CD14-positive monocyte (primary cell): ENCODE measurements at regions not wholly inside any gene's neighbourhood (a gene's known extent, or its start where the extent isn't known, plus 50 kb on each side); places are given as distances from the start of the nearest gene placed in this dataset.

Experiments used
- DNase-seq, 3 donors: peaks; one replicate each; pipeline ENCODE4 v3.0.0-alpha.2; 2011 to 2022
- H2AFZ ChIP-seq: 2 replicates; pipeline ENCODE4 v1.6.0; 2012; ENCODE audit warnings: mild to moderate bottlenecking, low read depth, low read length, inconsistent platforms; ENCODE audit not compliant: insufficient read depth, poor library complexity, severe bottlenecking
- H3K27ac ChIP-seq, 2 donors: 1 replicate in 1 of 2; 2 replicates in 1 of 2; pipeline ENCODE4 v1.5.1; 2012 to 2013; ENCODE audit warnings: low read length in 2 of 2, control low read depth in 1 of 2, inconsistent platforms in 1 of 2, low read depth in 1 of 2, mild to moderate bottlenecking in 1 of 2
- H3K27me3 ChIP-seq, 2 donors: one replicate each; pipeline versions ENCODE4 v1.6.0 to v1.6.1; 2011 to 2013; ENCODE audit warnings: low read length in 2 of 2; ENCODE audit not compliant: control insufficient read depth in 2 of 2, insufficient read depth in 2 of 2
- H3K36me3 ChIP-seq, 2 donors: replicated peaks in 1 of 2; 1 replicate in 1 of 2; 2 replicates in 1 of 2; pipeline versions ENCODE4 v1.5.1 to v1.6.1; 2012 to 2013; ENCODE audit warnings: low read length in 2 of 2, control low read depth in 1 of 2, inconsistent platforms in 1 of 2, mild to moderate bottlenecking in 1 of 2; ENCODE audit not compliant: insufficient read depth in 2 of 2, control insufficient read depth in 1 of 2
- H3K4me1 ChIP-seq, 2 donors: 1 replicate in 1 of 2; 2 replicates in 1 of 2; pipeline versions ENCODE4 v1.5.1 to v1.6.1; 2012 to 2013; ENCODE audit warnings: low read length in 2 of 2, control low read depth in 1 of 2, inconsistent platforms in 1 of 2, mild to moderate bottlenecking in 1 of 2, moderate library complexity in 1 of 2; ENCODE audit not compliant: insufficient read depth in 2 of 2, control insufficient read depth in 1 of 2
- H3K4me2 ChIP-seq: replicated peaks from 2 replicates; pipeline ENCODE3; 2012; ENCODE audit warnings: low read length, moderate library complexity, mild to moderate bottlenecking; ENCODE audit not compliant: poor library complexity, severe bottlenecking; ENCODE audit errors: extremely low read depth
- H3K4me3 ChIP-seq, 3 experiments: fragments of 200-600 bp in 1 of 3; sonication (generic) in 1 of 3; replicated peaks in 1 of 3; 1 replicate in 2 of 3; 2 replicates in 1 of 3; pipeline ENCODE4 v1.5.1; 2011 to 2013; ENCODE audit warnings: low read length in 3 of 3, mild to moderate bottlenecking in 3 of 3, control low read depth in 2 of 3, low read depth in 2 of 3, inconsistent platforms in 1 of 3, moderate library complexity in 1 of 3
- H3K79me2 ChIP-seq: 2 replicates; pipeline ENCODE4 v1.6.0; 2012; ENCODE audit warnings: mild to moderate bottlenecking, control low read depth, inconsistent platforms, low read length, moderate library complexity; ENCODE audit not compliant: insufficient read depth
- H3K9ac ChIP-seq: 2 replicates; pipeline ENCODE4 v1.6.0; 2017; ENCODE audit warnings: low read length, mild to moderate bottlenecking; ENCODE audit not compliant: insufficient read depth, poor library complexity, severe bottlenecking
- H3K9me3 ChIP-seq, 2 donors: replicated peaks in 1 of 2; 1 replicate in 1 of 2; 2 replicates in 1 of 2; pipeline versions ENCODE4 v1.5.1 to v1.6.1; 2012 to 2013; ENCODE audit warnings: low read length in 2 of 2, control low read depth in 1 of 2; ENCODE audit not compliant: control insufficient read depth in 1 of 2, insufficient read depth in 1 of 2
- H4K20me1 ChIP-seq: 2 replicates; pipeline ENCODE4 v1.6.0; 2012; ENCODE audit warnings: mild to moderate bottlenecking, low read length, control low read depth, moderate library complexity; ENCODE audit not compliant: insufficient read depth
- H3K27ac Mint-ChIP-seq, 7 donors: one replicate each; pipeline ENCODE4 v1.8.0; 2020; ENCODE audit warnings: mild to moderate bottlenecking in 7 of 7, mixed read lengths in 7 of 7, moderate library complexity in 6 of 7, inconsistent platforms in 2 of 7
- H3K27me3 Mint-ChIP-seq, 3 donors: one replicate each; pipeline ENCODE4 v1.8.0; 2021 to 2022; ENCODE audit warnings: low read depth in 3 of 3, mild to moderate bottlenecking in 3 of 3, mixed read lengths in 3 of 3, moderate library complexity in 3 of 3, inconsistent platforms in 1 of 3
- H3K36me3 Mint-ChIP-seq, 2 donors: one replicate each; pipeline ENCODE4 v1.8.0; 2020; ENCODE audit warnings: mixed read lengths in 2 of 2, inconsistent platforms in 1 of 2, mild to moderate bottlenecking in 1 of 2
- H3K4me1 Mint-ChIP-seq: one replicate; pipeline ENCODE4 v1.8.0; 2020; ENCODE audit warnings: mild to moderate bottlenecking, mixed read lengths
- H3K4me3 Mint-ChIP-seq, 2 donors: one replicate each; pipeline ENCODE4 v1.8.0; 2020; ENCODE audit warnings: mild to moderate bottlenecking in 2 of 2, mixed read lengths in 2 of 2, moderate library complexity in 1 of 2
- H3K9me3 Mint-ChIP-seq, 7 donors: one replicate each; pipeline ENCODE4 v1.8.0; 2020 to 2022; ENCODE audit warnings: mixed read lengths in 7 of 7, mild to moderate bottlenecking in 6 of 7, moderate library complexity in 6 of 7, inconsistent platforms in 2 of 7
- WGBS: methylation state at CpG from one replicate; pipeline ENCODE4 v1.1.5; 2013; ENCODE audit warnings: missing lambda C conversion rate; ENCODE audit not compliant: insufficient coverage; 5-methylcytosine and 5-hydroxymethylcytosine counted together
- intact Hi-C, 2 donors: fragments of 100-400 bp; cut with micrococcal nuclease; formaldehyde crosslinking; loops; one replicate each; pipeline versions ENCODE4 v1.15.0 to v1.15.1; 2023
- TF ChIP-seq, protein P1 (sequence below): fragments of 200-600 bp; IDR thresholded peaks from one replicate; pipeline ENCODE4 v1.8.0; 2022; ENCODE audit warnings: antibody characterized with exemption, mild to moderate bottlenecking

GRCh38 chr2:191488135-191488534, 189.8 kb upstream of the NABP1 start:
- Mint-ChIP-seq H3K36me3 (no peaks in the 10 kb centered on the region), H3K27ac (peak overlapping the region in 1 of 7 donors; percentile 26), H3K4me1 (no peaks in the 10 kb centered on the region), H3K4me3 (no peak overlapping the region), H3K27me3 (peaks cover 0 to 4% (median 0%) of the 10 kb centered on the region in 3 donors), H3K9me3 (peaks cover 4 to 15% (median 8%) of the 10 kb centered on the region in 7 donors)
- H3K4me1 ChIP-seq: no peaks in the 10 kb centered on the region
- intact Hi-C loops: no loop called here
- no peaks in the 10 kb centered on the region for H3K9me3 ChIP-seq
- H3K4me2 ChIP-seq: no peak overlapping the region
- H3K27me3 ChIP-seq: no peaks in the 10 kb centered on the region
- DNase-seq: no peak
- 65% methylated on average over 5 of the region's 7 CpGs for WGBS
- no peaks in the 10 kb centered on the region for H4K20me1 ChIP-seq
- H2AFZ ChIP-seq: no peak overlapping the region
- no peaks in the 10 kb centered on the region for H3K79me2 ChIP-seq
- TF ChIP-seq, protein P1, sequence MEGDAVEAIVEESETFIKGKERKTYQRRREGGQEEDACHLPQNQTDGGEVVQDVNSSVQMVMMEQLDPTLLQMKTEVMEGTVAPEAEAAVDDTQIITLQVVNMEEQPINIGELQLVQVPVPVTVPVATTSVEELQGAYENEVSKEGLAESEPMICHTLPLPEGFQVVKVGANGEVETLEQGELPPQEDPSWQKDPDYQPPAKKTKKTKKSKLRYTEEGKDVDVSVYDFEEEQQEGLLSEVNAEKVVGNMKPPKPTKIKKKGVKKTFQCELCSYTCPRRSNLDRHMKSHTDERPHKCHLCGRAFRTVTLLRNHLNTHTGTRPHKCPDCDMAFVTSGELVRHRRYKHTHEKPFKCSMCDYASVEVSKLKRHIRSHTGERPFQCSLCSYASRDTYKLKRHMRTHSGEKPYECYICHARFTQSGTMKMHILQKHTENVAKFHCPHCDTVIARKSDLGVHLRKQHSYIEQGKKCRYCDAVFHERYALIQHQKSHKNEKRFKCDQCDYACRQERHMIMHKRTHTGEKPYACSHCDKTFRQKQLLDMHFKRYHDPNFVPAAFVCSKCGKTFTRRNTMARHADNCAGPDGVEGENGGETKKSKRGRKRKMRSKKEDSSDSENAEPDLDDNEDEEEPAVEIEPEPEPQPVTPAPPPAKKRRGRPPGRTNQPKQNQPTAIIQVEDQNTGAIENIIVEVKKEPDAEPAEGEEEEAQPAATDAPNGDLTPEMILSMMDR: no peak
- no peaks in the 10 kb centered on the region for H3K36me3 ChIP-seq
- H3K9ac ChIP-seq: no peak overlapping the region
- no peak overlapping the region for H3K27ac ChIP-seq
- H3K4me3 ChIP-seq: no peak overlapping the region

DNA sequence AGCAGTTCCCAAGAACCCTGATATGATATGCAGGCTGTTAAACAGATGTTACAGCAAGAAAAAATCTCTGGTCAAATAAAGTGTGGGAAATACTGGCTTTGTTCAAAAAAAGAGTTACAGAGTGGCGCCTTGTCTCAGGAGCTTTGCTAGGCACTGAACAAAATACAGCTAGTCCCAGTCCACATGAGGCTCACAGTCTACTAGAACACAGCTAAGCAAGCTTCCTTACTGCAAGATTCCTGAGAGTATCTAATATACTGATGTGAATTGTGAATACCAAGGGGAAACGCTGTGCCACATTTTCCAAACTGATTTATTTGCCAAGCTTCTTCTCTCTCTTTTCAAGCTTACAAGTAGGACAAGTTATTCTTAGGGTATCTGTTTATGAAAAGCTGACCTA, 188.8 kb upstream of the NABP1 start:
- H3K4me1 ChIP-seq: no peaks in the 10 kb centered on the region
- WGBS: no CpG with 5 or more reads among the region's 2 CpGs
- H2AFZ ChIP-seq: no peak overlapping the region
- TF ChIP-seq, protein P1: no peak
- H3K4me3 ChIP-seq: no peak overlapping the region
- no peak overlapping the region for H3K27ac Mint-ChIP-seq
- H3K27me3 Mint-ChIP-seq: peaks cover 0 to 5% (median 2%) of the 10 kb centered on the region in 3 donors
- H3K4me3 Mint-ChIP-seq: no peak overlapping the region
- no peaks in the 10 kb centered on the region for H3K9me3 ChIP-seq
- H4K20me1 ChIP-seq: no peaks in the 10 kb centered on the region
- intact Hi-C loops: no loop called here
- no peak for DNase-seq
- H3K36me3 Mint-ChIP-seq: no peaks in the 10 kb centered on the region
- no peak overlapping the region for H3K27ac ChIP-seq
- H3K9me3 Mint-ChIP-seq: peaks cover 0 to 5% (median 2%) of the 10 kb centered on the region in 7 donors
- H3K9ac ChIP-seq: no peak overlapping the region
- H3K4me2 ChIP-seq: no peak overlapping the region
- no peaks in the 10 kb centered on the region for H3K79me2 ChIP-seq
- no peaks in the 10 kb centered on the region for H3K27me3 ChIP-seq
- no peaks in the 10 kb centered on the region for H3K4me1 Mint-ChIP-seq
- no peaks in the 10 kb centered on the region for H3K36me3 ChIP-seq
